ENCODE measurements at regions not wholly inside any gene's neighbourhood (a gene's known extent, or its start where the extent isn't known, plus 50 kb on each side); places are given as distances from the start of the nearest gene placed in this dataset.
"Not testable (repeated sequence)": the region's sequence is repeated elsewhere in the genome, so short reads cannot be mapped to it uniquely, and the experiment has no call there.

- no peak for DNase-seq (ENCODE audit: low read depth)
These were observed 108.2 kb upstream of the ADAMTS3 start for GRCh38 chr4:72677265-72677664.

- no peak for DNase-seq (ENCODE audit: low read depth)
These were observed 103.0 kb upstream of the ADAMTS3 start for GRCh38 chr4:72671980-72672379.

DNA sequence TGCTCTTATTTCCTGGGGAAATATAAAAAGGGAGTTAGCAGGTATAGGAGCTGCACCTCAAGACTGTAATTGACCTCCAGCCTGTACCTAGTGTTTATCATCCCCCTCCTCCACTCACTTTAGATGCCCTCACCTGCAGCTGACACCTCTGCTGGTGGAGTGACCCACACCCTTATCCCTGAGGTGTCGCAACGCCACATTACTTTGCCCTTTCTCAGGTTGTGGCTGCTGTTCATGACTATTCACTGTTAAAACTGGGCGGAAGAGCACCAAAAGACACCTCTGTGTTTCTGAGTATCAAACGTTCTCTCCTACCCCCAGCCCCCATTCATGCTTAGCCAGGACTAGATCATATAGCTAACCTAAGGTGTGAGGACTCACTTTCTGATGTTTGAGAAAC lies 101.5 kb upstream of the ADAMTS3 start:
- no peak for DNase-seq (ENCODE audit: low read depth)

GRCh38 chr4:72666910-72667309 lies 97.9 kb upstream of the ADAMTS3 start:
- DNase-seq (ENCODE audit: low read depth), result no peak

- no peak for DNase-seq (ENCODE audit: low read depth)
These were observed 96.3 kb upstream of the ADAMTS3 start for GRCh38 chr4:72665171-72665968.

DNA sequence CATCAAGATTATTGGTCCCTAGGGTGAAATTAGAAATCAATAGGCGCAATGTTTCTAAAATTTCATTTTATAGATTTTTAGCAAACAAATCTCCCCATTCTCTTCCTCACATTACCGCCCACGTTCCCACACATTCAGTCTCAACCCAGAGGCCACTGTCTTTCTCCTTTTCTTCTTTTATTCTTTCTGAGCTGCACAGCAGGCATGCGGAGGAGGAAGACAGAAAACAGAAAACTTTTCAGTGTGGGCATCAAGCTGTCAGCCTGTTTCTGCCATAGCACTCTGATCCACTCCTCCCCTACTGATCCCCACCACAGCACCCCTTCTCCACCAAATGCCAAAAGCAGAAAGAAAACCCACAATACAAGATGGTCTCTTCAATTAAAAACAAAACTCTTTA lies 94.8 kb upstream of the ADAMTS3 start:
- DNase-seq (ENCODE audit: low read depth), result no peak

DNA sequence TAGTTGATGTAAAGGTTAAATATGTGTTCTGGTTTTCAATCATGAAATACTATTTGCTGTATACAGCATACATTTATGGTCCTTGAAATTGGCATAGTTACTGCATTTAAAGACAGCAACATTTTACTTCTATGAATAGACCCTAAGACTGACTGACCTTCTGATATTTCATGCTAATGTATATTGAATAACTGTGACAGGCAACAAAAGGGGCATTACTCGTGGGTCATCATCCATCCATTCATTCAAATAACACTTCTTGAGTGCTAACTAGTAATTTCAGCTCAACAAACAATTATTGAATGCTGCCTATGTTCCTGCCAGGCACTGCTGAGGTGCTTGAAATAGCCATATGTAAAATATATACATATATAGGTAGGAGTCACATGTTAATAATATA lies 92.8 kb upstream of the ADAMTS3 start:
- no peak for DNase-seq (ENCODE audit: low read depth)

GRCh38 chr4:72641611-72642010 lies 72.6 kb upstream of the ADAMTS3 start:
- no peak for DNase-seq (ENCODE audit: low read depth)

DNA sequence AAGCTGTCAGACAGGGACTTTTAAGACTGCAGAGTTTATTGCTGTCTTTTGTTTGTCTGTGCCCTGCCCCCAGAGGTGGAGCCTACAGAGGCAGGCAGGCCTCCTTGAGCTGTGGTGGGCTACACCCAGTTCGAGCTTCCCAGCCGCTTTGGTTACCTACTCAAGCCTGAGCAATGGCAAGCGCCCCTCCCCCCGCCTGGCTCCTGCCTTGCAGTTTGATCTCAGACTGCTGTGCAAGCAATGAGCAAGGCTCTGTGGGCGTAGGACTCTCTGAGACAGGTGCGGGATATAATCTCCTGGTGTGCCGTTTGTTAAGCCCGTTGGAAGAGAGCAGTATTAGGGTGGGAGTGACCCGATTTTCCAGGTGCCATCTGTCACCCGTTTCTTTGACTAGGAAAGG lies 67.8 kb upstream of the ADAMTS3 start:
- DNase-seq (ENCODE audit: low read depth), result not testable (repeated sequence)

DNA sequence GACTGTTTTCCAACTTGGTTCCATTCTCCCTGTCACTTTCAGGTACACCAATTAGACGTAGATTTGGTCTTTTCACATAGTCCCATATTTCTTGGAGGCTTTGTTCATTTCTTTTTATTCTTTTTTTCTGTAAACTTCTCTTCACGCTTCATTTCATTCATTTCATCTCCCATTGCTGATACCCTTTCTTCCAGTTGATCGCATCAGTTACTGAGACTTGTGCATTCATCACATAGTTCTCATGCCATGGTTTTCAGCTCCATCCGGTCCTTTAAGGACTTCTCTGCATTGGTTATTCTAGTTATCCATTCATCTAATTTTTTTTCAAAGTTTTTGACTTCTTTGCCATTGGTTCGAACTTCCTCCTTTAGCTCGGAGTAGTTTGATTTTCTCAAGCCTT lies 66.9 kb upstream of the ADAMTS3 start:
- not testable (repeated sequence) for DNase-seq (ENCODE audit: low read depth)

DNA sequence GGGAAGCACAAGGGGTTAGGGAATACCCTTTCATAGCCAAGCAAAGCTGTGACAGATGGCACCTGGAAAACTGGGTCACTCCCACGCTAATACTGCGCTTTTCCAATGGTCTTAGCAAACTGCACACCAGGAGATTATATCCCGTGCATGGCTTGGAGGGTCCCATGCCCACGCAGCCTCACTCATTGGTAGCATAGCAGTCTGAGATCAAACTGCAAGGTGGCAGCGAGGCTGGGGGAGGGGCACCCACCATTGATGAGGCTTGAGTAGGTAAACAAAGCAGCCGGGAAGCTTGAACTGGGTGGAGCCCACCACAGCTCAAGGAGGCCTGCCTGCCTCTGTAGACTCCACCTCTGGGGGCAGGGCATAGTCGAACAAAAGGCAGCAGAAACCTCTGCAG lies 63.2 kb upstream of the ADAMTS3 start:
- not testable (repeated sequence) for DNase-seq (ENCODE audit: low read depth)

DNA sequence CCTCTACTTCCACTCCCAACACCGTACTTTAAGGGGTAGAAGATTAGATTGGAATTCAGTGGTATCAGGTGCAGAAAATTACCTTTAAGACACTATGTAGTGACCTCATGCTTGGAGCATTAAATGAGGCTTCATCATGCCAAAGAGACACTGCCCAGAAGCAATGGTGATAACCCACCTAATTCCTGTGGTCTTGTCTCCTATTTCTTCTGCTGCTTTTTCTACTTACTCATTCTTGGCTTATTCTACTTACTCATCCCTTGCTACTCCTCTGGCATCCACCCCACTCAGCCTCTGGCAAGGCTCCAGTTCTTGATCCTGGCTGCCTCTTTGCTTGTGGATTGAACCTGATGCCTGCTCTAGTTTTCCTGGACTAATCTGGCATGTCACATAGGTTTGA lies 62.3 kb upstream of the ADAMTS3 start:
- DNase-seq (ENCODE audit: low read depth), result peak; percentile 88

DNA sequence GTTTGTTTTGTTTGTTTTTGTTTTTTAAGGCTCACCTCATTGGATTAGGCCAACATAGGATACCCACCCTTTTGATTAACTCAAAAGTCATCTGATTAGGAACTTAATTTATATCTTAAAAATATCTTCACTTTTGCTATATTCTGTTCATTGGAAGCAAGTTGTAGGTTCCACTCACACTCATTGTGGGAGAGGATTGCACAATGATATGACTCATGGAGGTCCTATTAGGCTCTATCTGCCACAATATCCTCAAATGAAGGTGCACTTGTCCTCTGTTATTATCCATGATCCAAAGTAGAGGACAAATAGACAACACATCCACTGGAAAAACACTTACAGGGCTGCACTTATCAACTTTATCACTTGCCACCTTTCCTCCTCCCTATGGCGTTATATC lies 60.5 kb upstream of the ADAMTS3 start:
- DNase-seq (ENCODE audit: low read depth), result peak; percentile 57

GRCh38 chr4:72627723-72628122 lies 58.7 kb upstream of the ADAMTS3 start:
- DNase-seq (ENCODE audit: low read depth), result no peak
